ENCODE measurements at regions not wholly inside any gene's neighbourhood (a gene's known extent, or its start where the extent isn't known, plus 50 kb on each side); places are given as distances from the start of the nearest gene placed in this dataset.

DNA sequence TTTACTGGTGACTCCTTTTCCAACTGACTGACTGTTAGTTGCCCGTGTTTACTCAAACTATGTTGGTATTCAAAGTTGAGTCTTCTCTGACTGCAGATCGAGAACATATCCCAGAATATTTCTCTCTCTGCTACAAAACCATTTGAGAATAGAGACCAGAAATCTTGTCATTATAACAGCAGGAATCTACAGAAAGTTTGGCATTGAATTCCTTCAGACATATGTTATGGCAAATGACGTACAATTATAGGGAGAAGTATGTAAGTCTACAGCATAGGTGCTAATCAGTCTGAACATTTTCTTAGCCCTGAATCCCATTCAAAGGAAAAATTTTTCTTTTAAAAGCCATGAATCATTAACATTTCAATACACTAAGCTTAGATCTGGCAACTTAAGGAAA is 239.8 kb upstream of the SOX9 start:
- TF ChIP-seq POLR2AphosphoS5 (IDR thresholded peaks at IDR 0.05; ENCODE audit: low read depth, low read length), result no peak
- no peak for TF ChIP-seq SIN3A (IDR thresholded peaks at IDR 0.05; ENCODE audit: borderline replicate concordance, insufficient read depth, low read depth, low read length)
- TF ChIP-seq TCF7L2 (IDR thresholded peaks at IDR 0.05; ENCODE audit: low read depth, low read length), result no peak
- TF ChIP-seq, protein P1, sequence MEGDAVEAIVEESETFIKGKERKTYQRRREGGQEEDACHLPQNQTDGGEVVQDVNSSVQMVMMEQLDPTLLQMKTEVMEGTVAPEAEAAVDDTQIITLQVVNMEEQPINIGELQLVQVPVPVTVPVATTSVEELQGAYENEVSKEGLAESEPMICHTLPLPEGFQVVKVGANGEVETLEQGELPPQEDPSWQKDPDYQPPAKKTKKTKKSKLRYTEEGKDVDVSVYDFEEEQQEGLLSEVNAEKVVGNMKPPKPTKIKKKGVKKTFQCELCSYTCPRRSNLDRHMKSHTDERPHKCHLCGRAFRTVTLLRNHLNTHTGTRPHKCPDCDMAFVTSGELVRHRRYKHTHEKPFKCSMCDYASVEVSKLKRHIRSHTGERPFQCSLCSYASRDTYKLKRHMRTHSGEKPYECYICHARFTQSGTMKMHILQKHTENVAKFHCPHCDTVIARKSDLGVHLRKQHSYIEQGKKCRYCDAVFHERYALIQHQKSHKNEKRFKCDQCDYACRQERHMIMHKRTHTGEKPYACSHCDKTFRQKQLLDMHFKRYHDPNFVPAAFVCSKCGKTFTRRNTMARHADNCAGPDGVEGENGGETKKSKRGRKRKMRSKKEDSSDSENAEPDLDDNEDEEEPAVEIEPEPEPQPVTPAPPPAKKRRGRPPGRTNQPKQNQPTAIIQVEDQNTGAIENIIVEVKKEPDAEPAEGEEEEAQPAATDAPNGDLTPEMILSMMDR (IDR thresholded peaks at IDR 0.05), result no peak
- TF ChIP-seq, protein P2, sequence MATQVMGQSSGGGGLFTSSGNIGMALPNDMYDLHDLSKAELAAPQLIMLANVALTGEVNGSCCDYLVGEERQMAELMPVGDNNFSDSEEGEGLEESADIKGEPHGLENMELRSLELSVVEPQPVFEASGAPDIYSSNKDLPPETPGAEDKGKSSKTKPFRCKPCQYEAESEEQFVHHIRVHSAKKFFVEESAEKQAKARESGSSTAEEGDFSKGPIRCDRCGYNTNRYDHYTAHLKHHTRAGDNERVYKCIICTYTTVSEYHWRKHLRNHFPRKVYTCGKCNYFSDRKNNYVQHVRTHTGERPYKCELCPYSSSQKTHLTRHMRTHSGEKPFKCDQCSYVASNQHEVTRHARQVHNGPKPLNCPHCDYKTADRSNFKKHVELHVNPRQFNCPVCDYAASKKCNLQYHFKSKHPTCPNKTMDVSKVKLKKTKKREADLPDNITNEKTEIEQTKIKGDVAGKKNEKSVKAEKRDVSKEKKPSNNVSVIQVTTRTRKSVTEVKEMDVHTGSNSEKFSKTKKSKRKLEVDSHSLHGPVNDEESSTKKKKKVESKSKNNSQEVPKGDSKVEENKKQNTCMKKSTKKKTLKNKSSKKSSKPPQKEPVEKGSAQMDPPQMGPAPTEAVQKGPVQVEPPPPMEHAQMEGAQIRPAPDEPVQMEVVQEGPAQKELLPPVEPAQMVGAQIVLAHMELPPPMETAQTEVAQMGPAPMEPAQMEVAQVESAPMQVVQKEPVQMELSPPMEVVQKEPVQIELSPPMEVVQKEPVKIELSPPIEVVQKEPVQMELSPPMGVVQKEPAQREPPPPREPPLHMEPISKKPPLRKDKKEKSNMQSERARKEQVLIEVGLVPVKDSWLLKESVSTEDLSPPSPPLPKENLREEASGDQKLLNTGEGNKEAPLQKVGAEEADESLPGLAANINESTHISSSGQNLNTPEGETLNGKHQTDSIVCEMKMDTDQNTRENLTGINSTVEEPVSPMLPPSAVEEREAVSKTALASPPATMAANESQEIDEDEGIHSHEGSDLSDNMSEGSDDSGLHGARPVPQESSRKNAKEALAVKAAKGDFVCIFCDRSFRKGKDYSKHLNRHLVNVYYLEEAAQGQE (IDR thresholded peaks at IDR 0.05; ENCODE audit: insufficient read depth in 1 of 2, low read depth in 2 of 2, low read length in 1 of 2), result no peak
- DNase-seq (ENCODE audit: low read depth, low spot score), result no peak
- in situ Hi-C loops (cut with HindIII; ENCODE audit: low pct_unique_long_range_greater_than_20kb, low sequenced_read_pairs), result no loop called here
- Histone ChIP-seq H3K4me1 (ENCODE audit: control insufficient read depth, insufficient read depth, low read length) (no peaks in the 10 kb centered on the region), H3K27me3 (ENCODE audit: control insufficient read depth, insufficient read depth, low read length) (peaks cover 4% of the 10 kb centered on the region), H3K27ac (ENCODE audit: low read length) (no peak overlapping the region), H3K36me3 (ENCODE audit: control insufficient read depth, insufficient read depth, low read length) (no peaks in the 10 kb centered on the region), H3K4me3 (ENCODE audit: low read depth in 2 of 2, low read length in 2 of 2) (no peak overlapping the region), H3K9me3 (ENCODE audit: control insufficient read depth, insufficient read depth, low read depth, low read length) (no peaks in the 10 kb centered on the region)
- intact Hi-C loops (cut with micrococcal nuclease; ENCODE audit: unreplicated experiment), result no loop called here
- ChIA-PET POLR2A (no interaction called here), CTCF (no interaction called here)
- BruUV-seq (replicated peaks), result no TSS peak
- ATAC-seq, result no peak

DNA sequence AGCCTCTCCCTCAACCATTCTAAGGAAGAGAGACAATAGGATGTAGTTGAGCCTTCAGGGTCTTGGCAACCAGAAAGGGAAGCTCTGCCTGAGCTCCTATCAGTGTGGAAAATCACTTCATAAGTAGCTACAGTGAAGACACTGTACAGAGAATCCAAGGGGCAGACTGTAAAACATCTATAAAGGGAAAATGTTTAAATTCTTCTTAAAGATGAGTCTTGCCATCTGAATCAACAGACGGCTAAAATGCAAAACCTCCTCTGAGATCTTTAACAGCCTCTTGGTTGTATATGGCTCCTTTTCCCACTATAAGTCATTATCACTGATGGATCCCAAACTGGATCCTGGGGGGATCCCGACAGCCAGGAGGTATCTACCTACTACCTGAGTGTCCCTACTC is 239.2 kb upstream of the SOX9 start:
- ATAC-seq (no peak), DNase-seq (ENCODE audit: low read depth, low spot score) (no peak)
- H3K4me3 ChIP-seq (ENCODE audit: low read depth in 2 of 2, low read length in 2 of 2), result no peak overlapping the region
- in situ Hi-C loops (cut with HindIII; ENCODE audit: low pct_unique_long_range_greater_than_20kb, low sequenced_read_pairs) (no loop called here), intact Hi-C loops (cut with micrococcal nuclease; ENCODE audit: unreplicated experiment) (no loop called here)
- H3K27me3 ChIP-seq (ENCODE audit: control insufficient read depth, insufficient read depth, low read length), result peaks cover 4% of the 10 kb centered on the region
- no peaks in the 10 kb centered on the region for H3K4me1 ChIP-seq (ENCODE audit: control insufficient read depth, insufficient read depth, low read length)
- H3K27ac ChIP-seq (ENCODE audit: low read length), result no peak overlapping the region
- H3K9me3 ChIP-seq (ENCODE audit: control insufficient read depth, insufficient read depth, low read depth, low read length), result no peaks in the 10 kb centered on the region
- ChIA-PET CTCF (no interaction called here), POLR2A (no interaction called here)
- TF ChIP-seq, protein P1 (IDR thresholded peaks at IDR 0.05), result no peak
- TF ChIP-seq TCF7L2 (IDR thresholded peaks at IDR 0.05; ENCODE audit: low read depth, low read length) (no peak), SIN3A (IDR thresholded peaks at IDR 0.05; ENCODE audit: borderline replicate concordance, insufficient read depth, low read depth, low read length) (no peak), POLR2AphosphoS5 (IDR thresholded peaks at IDR 0.05; ENCODE audit: low read depth, low read length) (no peak)
- TF ChIP-seq, protein P2 (IDR thresholded peaks at IDR 0.05; ENCODE audit: insufficient read depth in 1 of 2, low read depth in 2 of 2, low read length in 1 of 2), result no peak
- H3K36me3 ChIP-seq (ENCODE audit: control insufficient read depth, insufficient read depth, low read length), result no peaks in the 10 kb centered on the region
- BruUV-seq (replicated peaks), result no TSS peak

Measured in Panc1 (cell line).